SK-N-SH treated with all-trans-retinoic acid at 6 μM for 48 hours (cell line): ENCODE measurements at regions not wholly inside any gene's neighbourhood (a gene's known extent, or its start where the extent isn't known, plus 50 kb on each side); places are given as distances from the start of the nearest gene placed in this dataset.

Source experiments
- ATAC-seq: fragments of 200-7000 bp; cut with Tn5 transposase; 3 replicates; pipeline ENCODE4 v1.9.1; 2020; ENCODE audit warnings: mild to moderate bottlenecking, moderate library complexity
- ARNTL ChIP-seq: fragments of 450-650 bp; formaldehyde crosslinking; IDR thresholded peaks from 2 replicates; pipeline ENCODE4 v1.5.0; 2020; ENCODE audit warnings: low read depth, mild to moderate bottlenecking, moderate library complexity, borderline replicate concordance
- BACH2 ChIP-seq: fragments of 250-450 bp; sonication (Bioruptor Pico); IDR thresholded peaks from 2 replicates; pipeline ENCODE4 v1.9.0; 2021; ENCODE audit warnings: mild to moderate bottlenecking, borderline replicate concordance
- CREB5 ChIP-seq: fragments of 250-450 bp; sonication (Bioruptor Pico); IDR thresholded peaks from 2 replicates; pipeline ENCODE4 v1.5.1; 2020; ENCODE audit warnings: low read depth, mild to moderate bottlenecking, moderate library complexity
- CSDC2 ChIP-seq: fragments of 250-450 bp; sonication (Bioruptor Pico); IDR thresholded peaks from 2 replicates; pipeline ENCODE4 v1.5.0; 2020; ENCODE audit warnings: mild to moderate bottlenecking, moderate library complexity
- ESRRG ChIP-seq: fragments of 250-450 bp; sonication (Bioruptor Pico); IDR thresholded peaks from 2 replicates; pipeline ENCODE4 v1.6.1; 2021; ENCODE audit warnings: mild to moderate bottlenecking
- GLIS3 ChIP-seq: fragments of 250-450 bp; sonication (Bioruptor Pico); IDR thresholded peaks from 2 replicates; pipeline ENCODE4 v1.5.0; 2020; ENCODE audit warnings: mild to moderate bottlenecking, moderate library complexity
- ISL1 ChIP-seq: fragments of 250-450 bp; sonication (Bioruptor Pico); IDR thresholded peaks from 2 replicates; pipeline ENCODE4 v2.1.2; 2022; ENCODE audit warnings: mild to moderate bottlenecking, moderate library complexity
- OSR1 ChIP-seq: fragments of 250-450 bp; sonication (Bioruptor Pico); IDR thresholded peaks from 2 replicates; pipeline ENCODE4 v1.8.0; 2022; ENCODE audit warnings: moderate library complexity, mild to moderate bottlenecking, inconsistent platforms
- POU6F1 ChIP-seq: fragments of 250-450 bp; sonication (Bioruptor Pico); IDR thresholded peaks from 2 replicates; pipeline ENCODE4 v1.8.0; 2021; ENCODE audit warnings: low read depth, mild to moderate bottlenecking, moderate library complexity, borderline replicate concordance
- PPARA ChIP-seq: fragments of 250-450 bp; sonication (Bioruptor Pico); IDR thresholded peaks from 2 replicates; pipeline ENCODE4 v1.5.0; 2020; ENCODE audit warnings: mild to moderate bottlenecking, borderline replicate concordance
- SNAI2 ChIP-seq: fragments of 250-450 bp; sonication (Bioruptor Pico); IDR thresholded peaks from 2 replicates; pipeline ENCODE4 v1.5.0; 2020; ENCODE audit warnings: mild to moderate bottlenecking, moderate library complexity
- TCF4 ChIP-seq: fragments of 250-450 bp; sonication (Bioruptor Pico); IDR thresholded peaks from 2 replicates; pipeline ENCODE4 v1.8.0; 2021; ENCODE audit warnings: mild to moderate bottlenecking, moderate library complexity, borderline replicate concordance
- TOX ChIP-seq: fragments of 250-450 bp; sonication (Bioruptor Pico); IDR thresholded peaks from 2 replicates; pipeline ENCODE4 v1.8.0; 2021; ENCODE audit warnings: mild to moderate bottlenecking, moderate library complexity, borderline replicate concordance
- TSHZ2 ChIP-seq: fragments of 250-450 bp; sonication (Bioruptor Pico); IDR thresholded peaks from 2 replicates; pipeline ENCODE4 v1.5.0; 2020; ENCODE audit warnings: mild to moderate bottlenecking, moderate library complexity
- ZC3H10 ChIP-seq: fragments of 250-450 bp; sonication (Bioruptor Pico); IDR thresholded peaks from 2 replicates; pipeline ENCODE4 v1.5.1; 2021; ENCODE audit warnings: mild to moderate bottlenecking, moderate library complexity
- ZFP30 ChIP-seq: fragments of 450-650 bp; formaldehyde crosslinking; IDR thresholded peaks from 2 replicates; pipeline ENCODE4 v1.5.0; 2022; ENCODE audit warnings: mild to moderate bottlenecking, moderate library complexity
- ZNF565 ChIP-seq: fragments of 450-650 bp; formaldehyde crosslinking; conservative IDR thresholded peaks from 2 replicates; pipeline ENCODE4 v1.5.0; 2020; ENCODE audit warnings: low read depth, mild to moderate bottlenecking, moderate library complexity
- ZNF70 ChIP-seq: fragments of 450-650 bp; formaldehyde crosslinking; IDR thresholded peaks from 2 replicates; pipeline ENCODE4 v1.5.0; 2020; ENCODE audit warnings: mild to moderate bottlenecking, moderate library complexity
- ZNF8 ChIP-seq: fragments of 450-650 bp; formaldehyde crosslinking; IDR thresholded peaks from 2 replicates; pipeline ENCODE4 v1.5.0; 2020; ENCODE audit warnings: mild to moderate bottlenecking, moderate library complexity
- TF ChIP-seq, protein P1 (sequence below): fragments of 250-450 bp; sonication (Bioruptor Pico); IDR thresholded peaks from 2 replicates; pipeline ENCODE4 v1.5.1; 2021; ENCODE audit warnings: mild to moderate bottlenecking, moderate library complexity
- TF ChIP-seq, protein P2 (sequence below): fragments of 250-450 bp; sonication (Bioruptor Pico); IDR thresholded peaks from 2 replicates; pipeline ENCODE4 v1.8.0; 2020; ENCODE audit warnings: mild to moderate bottlenecking, moderate library complexity, borderline replicate concordance

DNA sequence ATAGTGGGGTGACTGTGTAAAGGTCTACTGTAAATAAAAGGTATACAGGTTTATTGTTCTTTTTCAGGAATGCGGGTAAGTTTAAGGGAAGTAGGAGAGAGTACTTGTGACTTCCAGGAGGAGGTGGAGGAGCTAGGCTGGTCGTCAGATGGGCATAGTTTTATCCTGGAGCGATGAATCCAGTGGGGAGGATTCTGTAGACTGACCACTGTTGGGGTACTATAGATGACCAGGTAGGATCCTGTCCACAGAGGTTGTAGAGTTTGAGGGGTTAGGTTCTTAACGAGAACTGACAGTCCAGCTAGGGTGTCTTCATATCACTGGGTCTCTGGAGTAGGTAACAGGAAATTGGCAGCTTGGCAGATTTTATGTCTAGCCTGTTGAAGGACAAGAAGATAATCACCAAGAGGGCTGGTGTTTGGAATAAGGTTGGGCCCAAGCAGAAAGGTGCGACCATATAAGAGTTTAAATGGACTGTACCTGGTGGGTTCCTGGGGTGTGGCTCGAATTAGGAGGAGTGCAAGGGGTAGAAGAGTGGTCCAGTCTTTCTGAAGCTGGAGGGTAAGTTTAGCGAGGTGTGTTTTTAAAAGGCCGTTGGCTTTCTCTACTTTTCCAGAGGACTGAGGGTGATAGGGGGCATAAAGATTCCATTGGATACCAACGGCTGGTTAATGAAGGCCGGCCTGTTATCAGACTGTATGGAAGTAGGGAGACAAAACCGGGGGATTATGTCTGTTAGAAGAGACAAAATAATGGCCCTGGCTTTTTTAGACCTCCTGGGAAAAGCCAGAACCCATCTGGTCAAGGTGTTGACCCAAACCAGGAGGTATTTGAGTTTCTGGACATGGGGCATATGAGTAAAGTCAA is 751.3 kb upstream of the ADGRB3 start:
- ATAC-seq = no peak
- TF ChIP-seq TOX (no peak), ISL1 (CRISPR knock-in tag) (no peak), OSR1 (no peak), TCF4 (no peak), BACH2 (CRISPR knock-in tag) (no peak), ZNF565 (CRISPR knock-in tag) (no peak), ZNF70 (no peak), ARNTL (CRISPR knock-in tag) (no peak), GLIS3 (CRISPR knock-in tag) (no peak), ESRRG (CRISPR knock-in tag) (no peak), CSDC2 (CRISPR knock-in tag) (no peak), ZNF8 (CRISPR knock-in tag) (no peak), ZC3H10 (CRISPR knock-in tag) (no peak), ZFP30 (CRISPR knock-in tag) (no peak), TSHZ2 (CRISPR knock-in tag) (no peak), SNAI2 (CRISPR knock-in tag) (no peak), PPARA (CRISPR knock-in tag) (no peak), CREB5 (CRISPR knock-in tag) (no peak)
- TF ChIP-seq, protein P1, sequence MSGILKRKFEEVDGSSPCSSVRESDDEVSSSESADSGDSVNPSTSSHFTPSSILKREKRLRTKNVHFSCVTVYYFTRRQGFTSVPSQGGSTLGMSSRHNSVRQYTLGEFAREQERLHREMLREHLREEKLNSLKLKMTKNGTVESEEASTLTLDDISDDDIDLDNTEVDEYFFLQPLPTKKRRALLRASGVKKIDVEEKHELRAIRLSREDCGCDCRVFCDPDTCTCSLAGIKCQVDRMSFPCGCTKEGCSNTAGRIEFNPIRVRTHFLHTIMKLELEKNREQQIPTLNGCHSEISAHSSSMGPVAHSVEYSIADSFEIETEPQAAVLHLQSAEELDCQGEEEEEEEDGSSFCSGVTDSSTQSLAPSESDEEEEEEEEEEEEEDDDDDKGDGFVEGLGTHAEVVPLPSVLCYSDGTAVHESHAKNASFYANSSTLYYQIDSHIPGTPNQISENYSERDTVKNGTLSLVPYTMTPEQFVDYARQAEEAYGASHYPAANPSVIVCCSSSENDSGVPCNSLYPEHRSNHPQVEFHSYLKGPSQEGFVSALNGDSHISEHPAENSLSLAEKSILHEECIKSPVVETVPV (CRISPR knock-in tag) = no peak
- TF ChIP-seq, protein P2, sequence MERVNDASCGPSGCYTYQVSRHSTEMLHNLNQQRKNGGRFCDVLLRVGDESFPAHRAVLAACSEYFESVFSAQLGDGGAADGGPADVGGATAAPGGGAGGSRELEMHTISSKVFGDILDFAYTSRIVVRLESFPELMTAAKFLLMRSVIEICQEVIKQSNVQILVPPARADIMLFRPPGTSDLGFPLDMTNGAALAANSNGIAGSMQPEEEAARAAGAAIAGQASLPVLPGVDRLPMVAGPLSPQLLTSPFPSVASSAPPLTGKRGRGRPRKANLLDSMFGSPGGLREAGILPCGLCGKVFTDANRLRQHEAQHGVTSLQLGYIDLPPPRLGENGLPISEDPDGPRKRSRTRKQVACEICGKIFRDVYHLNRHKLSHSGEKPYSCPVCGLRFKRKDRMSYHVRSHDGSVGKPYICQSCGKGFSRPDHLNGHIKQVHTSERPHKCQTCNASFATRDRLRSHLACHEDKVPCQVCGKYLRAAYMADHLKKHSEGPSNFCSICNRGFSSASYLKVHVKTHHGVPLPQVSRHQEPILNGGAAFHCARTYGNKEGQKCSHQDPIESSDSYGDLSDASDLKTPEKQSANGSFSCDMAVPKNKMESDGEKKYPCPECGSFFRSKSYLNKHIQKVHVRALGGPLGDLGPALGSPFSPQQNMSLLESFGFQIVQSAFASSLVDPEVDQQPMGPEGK (CRISPR knock-in tag) = no peak

- ATAC-seq = no peak
- TF ChIP-seq GLIS3 (CRISPR knock-in tag) = no peak
- no peak for TF ChIP-seq TSHZ2 (CRISPR knock-in tag)
- TF ChIP-seq, protein P2 (CRISPR knock-in tag) = no peak
- TF ChIP-seq SNAI2 (CRISPR knock-in tag) = no peak
- no peak for TF ChIP-seq ZNF8 (CRISPR knock-in tag)
- TF ChIP-seq, protein P1 (CRISPR knock-in tag) = no peak
- no peak for TF ChIP-seq ISL1 (CRISPR knock-in tag)
- TF ChIP-seq ZC3H10 (CRISPR knock-in tag) = no peak
- TF ChIP-seq ESRRG (CRISPR knock-in tag) = no peak
- no peak for TF ChIP-seq POU6F1 (CRISPR knock-in tag)
These were observed 752.4 kb upstream of the ADGRB3 start for GRCh38 chr6:67882436-67883311.
